ENCODE measurements at regions not wholly inside any gene's neighbourhood (a gene's known extent, or its start where the extent isn't known, plus 50 kb on each side); places are given as distances from the start of the nearest gene placed in this dataset.

DNA sequence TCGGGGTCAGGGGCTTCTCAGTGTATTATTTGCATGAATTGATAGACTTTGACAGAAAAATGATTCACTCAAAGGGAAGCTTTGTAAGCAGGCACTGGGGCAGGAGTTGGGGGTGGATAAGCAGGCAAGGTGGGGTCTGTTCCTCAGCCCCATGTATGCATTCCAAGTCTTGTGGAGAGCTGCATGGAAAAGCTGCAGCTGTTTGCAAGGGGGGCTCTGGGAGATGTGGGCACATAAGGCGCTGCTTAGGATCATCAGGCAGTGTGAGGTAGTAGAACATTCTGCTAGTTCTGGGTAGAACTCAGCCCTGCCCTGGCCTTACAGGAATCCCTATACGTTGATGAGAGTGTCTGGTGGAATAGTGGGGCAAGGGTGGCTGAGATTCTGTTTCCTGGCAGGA, 154.2 kb upstream of the LRIG1 start:
- TF ChIP-seq, protein P1, sequence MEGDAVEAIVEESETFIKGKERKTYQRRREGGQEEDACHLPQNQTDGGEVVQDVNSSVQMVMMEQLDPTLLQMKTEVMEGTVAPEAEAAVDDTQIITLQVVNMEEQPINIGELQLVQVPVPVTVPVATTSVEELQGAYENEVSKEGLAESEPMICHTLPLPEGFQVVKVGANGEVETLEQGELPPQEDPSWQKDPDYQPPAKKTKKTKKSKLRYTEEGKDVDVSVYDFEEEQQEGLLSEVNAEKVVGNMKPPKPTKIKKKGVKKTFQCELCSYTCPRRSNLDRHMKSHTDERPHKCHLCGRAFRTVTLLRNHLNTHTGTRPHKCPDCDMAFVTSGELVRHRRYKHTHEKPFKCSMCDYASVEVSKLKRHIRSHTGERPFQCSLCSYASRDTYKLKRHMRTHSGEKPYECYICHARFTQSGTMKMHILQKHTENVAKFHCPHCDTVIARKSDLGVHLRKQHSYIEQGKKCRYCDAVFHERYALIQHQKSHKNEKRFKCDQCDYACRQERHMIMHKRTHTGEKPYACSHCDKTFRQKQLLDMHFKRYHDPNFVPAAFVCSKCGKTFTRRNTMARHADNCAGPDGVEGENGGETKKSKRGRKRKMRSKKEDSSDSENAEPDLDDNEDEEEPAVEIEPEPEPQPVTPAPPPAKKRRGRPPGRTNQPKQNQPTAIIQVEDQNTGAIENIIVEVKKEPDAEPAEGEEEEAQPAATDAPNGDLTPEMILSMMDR (IDR thresholded peaks at IDR 0.05) = no peak
- no peak for TF ChIP-seq POLR2A (IDR thresholded peaks at IDR 0.05)
